ENCODE measurements at regions not wholly inside any gene's neighbourhood (a gene's known extent, or its start where the extent isn't known, plus 50 kb on each side); places are given as distances from the start of the nearest gene placed in this dataset.
"Not testable (repeated sequence)": the region's sequence is repeated elsewhere in the genome, so short reads cannot be mapped to it uniquely, and the experiment has no call there.

GRCh38 chr11:94243571-94244515 lies 60.5 kb upstream of the IZUMO1R start:
- H4K8ac ChIP-seq (ENCODE audit: low read depth, low read length): no peak overlapping the region
- H2AK5ac ChIP-seq (ENCODE audit: low read length): no peak overlapping the region
- H3K4me1 ChIP-seq (ENCODE audit: control insufficient read depth, low read depth, low read length): no peaks in the 10 kb centered on the region
- H3K79me2 ChIP-seq (ENCODE audit: control insufficient read depth, insufficient read depth, low read length): no peaks in the 10 kb centered on the region
- no peak overlapping the region for H3K4me3 ChIP-seq (ENCODE audit: low read length)
- no peaks in the 10 kb centered on the region for H3K79me1 ChIP-seq (ENCODE audit: low read length)
- no peak overlapping the region for H2BK15ac ChIP-seq (replicated peaks; ENCODE audit: low read depth)
- H3K18ac ChIP-seq (ENCODE audit: low read length): no peak overlapping the region
- H3K27me3 ChIP-seq (ENCODE audit: insufficient read depth, low read length, poor library complexity): no peaks in the 10 kb centered on the region
- no peak overlapping the region for H3K27ac ChIP-seq (ENCODE audit: low read depth, low read length)
- no peak overlapping the region for H4K5ac ChIP-seq (ENCODE audit: low read length)
- no CpG with 5 or more reads among the region's 4 CpGs for WGBS (ENCODE audit: extremely low coverage, insufficient coverage, low lambda C conversion rate)
- H3K4me2 ChIP-seq (ENCODE audit: low read length): no peak overlapping the region
- no peak overlapping the region for H3K56ac ChIP-seq (ENCODE audit: low read length)
- no peak overlapping the region for H2BK5ac ChIP-seq (ENCODE audit: low read length)
- H3K36me3 ChIP-seq (ENCODE audit: control insufficient read depth, insufficient read depth, low read length): no peaks in the 10 kb centered on the region
- H3K9ac ChIP-seq (ENCODE audit: low read length): no peak overlapping the region
- H3K23ac ChIP-seq (ENCODE audit: low read length): no peak overlapping the region
- no peak overlapping the region for H3K4ac ChIP-seq (ENCODE audit: low read depth, low read length)
- no peak overlapping the region for H2BK120ac ChIP-seq (ENCODE audit: low read depth, low read length)
- no peak for DNase-seq

- Histone ChIP-seq H2AK5ac (ENCODE audit: low read length) (no peak overlapping the region), H3K56ac (ENCODE audit: low read length) (no peak overlapping the region), H2BK15ac (replicated peaks; ENCODE audit: low read depth) (no peak overlapping the region), H3K23ac (ENCODE audit: low read length) (no peak overlapping the region), H3K27me3 (ENCODE audit: insufficient read depth, low read length, poor library complexity) (no peaks in the 10 kb centered on the region), H3K9ac (ENCODE audit: low read length) (no peak overlapping the region), H3K36me3 (ENCODE audit: control insufficient read depth, insufficient read depth, low read length) (no peaks in the 10 kb centered on the region), H3K79me1 (ENCODE audit: low read length) (no peaks in the 10 kb centered on the region), H3K4me1 (ENCODE audit: control insufficient read depth, low read depth, low read length) (no peaks in the 10 kb centered on the region), H4K5ac (ENCODE audit: low read length) (no peak overlapping the region), H2BK120ac (ENCODE audit: low read depth, low read length) (no peak overlapping the region), H3K79me2 (ENCODE audit: control insufficient read depth, insufficient read depth, low read length) (no peaks in the 10 kb centered on the region), H3K4ac (ENCODE audit: low read depth, low read length) (no peak overlapping the region), H3K18ac (ENCODE audit: low read length) (no peak overlapping the region), H3K4me3 (ENCODE audit: low read length) (no peak overlapping the region), H2BK5ac (ENCODE audit: low read length) (no peak overlapping the region), H3K27ac (ENCODE audit: low read depth, low read length) (no peak overlapping the region), H3K4me2 (ENCODE audit: low read length) (no peak overlapping the region), H4K8ac (ENCODE audit: low read depth, low read length) (no peak overlapping the region)
- DNase-seq: no peak
These were observed 59.3 kb upstream of the IZUMO1R start for GRCh38 chr11:94245121-94245520.

- no CpG with 5 or more reads among the region's 6 CpGs for WGBS (ENCODE audit: extremely low coverage, insufficient coverage, low lambda C conversion rate)
These were observed 56.1 kb upstream of the IZUMO1R start for GRCh38 chr11:94248301-94248700.

GRCh38 chr11:94254214-94254613 lies 50.2 kb upstream of the IZUMO1R start:
- Histone ChIP-seq H4K5ac (ENCODE audit: low read length) (no peak overlapping the region), H3K9ac (ENCODE audit: low read length) (no peak overlapping the region), H2BK5ac (ENCODE audit: low read length) (no peak overlapping the region), H2AK5ac (ENCODE audit: low read length) (no peak overlapping the region), H3K18ac (ENCODE audit: low read length) (no peak overlapping the region), H3K4me3 (ENCODE audit: low read length) (no peak overlapping the region), H3K4me1 (ENCODE audit: control insufficient read depth, low read depth, low read length) (no peaks in the 10 kb centered on the region), H4K8ac (ENCODE audit: low read depth, low read length) (no peak overlapping the region), H3K23ac (ENCODE audit: low read length) (no peak overlapping the region), H3K4ac (ENCODE audit: low read depth, low read length) (no peak overlapping the region), H3K79me2 (ENCODE audit: control insufficient read depth, insufficient read depth, low read length) (no peaks in the 10 kb centered on the region), H3K27ac (ENCODE audit: low read depth, low read length) (no peak overlapping the region), H3K36me3 (ENCODE audit: control insufficient read depth, insufficient read depth, low read length) (no peaks in the 10 kb centered on the region), H3K79me1 (ENCODE audit: low read length) (no peaks in the 10 kb centered on the region), H2BK15ac (replicated peaks; ENCODE audit: low read depth) (no peak overlapping the region), H3K4me2 (ENCODE audit: low read length) (no peak overlapping the region), H2BK120ac (ENCODE audit: low read depth, low read length) (no peak overlapping the region), H3K27me3 (ENCODE audit: insufficient read depth, low read length, poor library complexity) (no peaks in the 10 kb centered on the region), H3K56ac (ENCODE audit: low read length) (no peak overlapping the region)
- no peak for DNase-seq
- no CpG with 5 or more reads among the region's 1 CpG for WGBS (ENCODE audit: extremely low coverage, insufficient coverage, low lambda C conversion rate)

More at GRCh38 chr11:94248301-94248700, 56.1 kb upstream of the IZUMO1R start:
- not testable (repeated sequence) for DNase-seq; H2BK120ac ChIP-seq (ENCODE audit: low read depth, low read length); H3K4ac ChIP-seq (ENCODE audit: low read depth, low read length); H3K27ac ChIP-seq (ENCODE audit: low read depth, low read length); H3K23ac ChIP-seq (ENCODE audit: low read length); H2BK5ac ChIP-seq (ENCODE audit: low read length); H3K18ac ChIP-seq (ENCODE audit: low read length); H2AK5ac ChIP-seq (ENCODE audit: low read length); H2BK15ac ChIP-seq (replicated peaks; ENCODE audit: low read depth); H3K36me3 ChIP-seq (ENCODE audit: control insufficient read depth, insufficient read depth, low read length); H3K4me3 ChIP-seq (ENCODE audit: low read length); H3K79me1 ChIP-seq (ENCODE audit: low read length); H3K4me1 ChIP-seq (ENCODE audit: control insufficient read depth, low read depth, low read length); H3K56ac ChIP-seq (ENCODE audit: low read length); H4K5ac ChIP-seq (ENCODE audit: low read length); H3K79me2 ChIP-seq (ENCODE audit: control insufficient read depth, insufficient read depth, low read length); H3K9ac ChIP-seq (ENCODE audit: low read length); H3K4me2 ChIP-seq (ENCODE audit: low read length); H4K8ac ChIP-seq (ENCODE audit: low read depth, low read length); H3K27me3 ChIP-seq (ENCODE audit: insufficient read depth, low read length, poor library complexity)

Measured in mesendoderm (in vitro differentiated cells).